Mesendoderm (in vitro differentiated cells): ENCODE measurements at regions not wholly inside any gene's neighbourhood (a gene's known extent, or its start where the extent isn't known, plus 50 kb on each side); places are given as distances from the start of the nearest gene placed in this dataset.

Experiments used
- DNase-seq: peaks from one replicate; pipeline ENCODE4 v3.0.0; 2013
- H2AK5ac ChIP-seq: 2 replicates; pipeline ENCODE4 v1.6.1; 2013; ENCODE audit warnings: low read length, inconsistent platforms
- H2BK120ac ChIP-seq: 2 replicates; pipeline ENCODE4 v1.6.1; 2013; ENCODE audit warnings: low read depth, mild to moderate bottlenecking, low read length, moderate library complexity, mixed read lengths
- H2BK15ac ChIP-seq: replicated peaks from 2 replicates; pipeline ENCODE4 v1.6.1; 2013; ENCODE audit warnings: low read depth, mild to moderate bottlenecking, moderate library complexity
- H2BK5ac ChIP-seq: 2 replicates; pipeline ENCODE4 v1.6.1; 2013; ENCODE audit warnings: low read length, inconsistent platforms
- H3K18ac ChIP-seq: 2 replicates; pipeline ENCODE4 v1.6.1; 2013; ENCODE audit warnings: mild to moderate bottlenecking, low read length, mixed read lengths
- H3K23ac ChIP-seq: one replicate; pipeline ENCODE4 v1.6.1; 2013; ENCODE audit warnings: low read length
- H3K27ac ChIP-seq: 2 replicates; pipeline ENCODE4 v1.5.1; 2013; ENCODE audit warnings: low read depth, mild to moderate bottlenecking, inconsistent platforms, low read length, moderate library complexity
- H3K27me3 ChIP-seq: 2 replicates; pipeline ENCODE4 v1.6.1; 2013; ENCODE audit warnings: low read length, control low read depth, mild to moderate bottlenecking, inconsistent platforms; ENCODE audit not compliant: insufficient read depth, poor library complexity
- H3K36me3 ChIP-seq: 2 replicates; pipeline ENCODE4 v1.6.1; 2013; ENCODE audit warnings: low read length, inconsistent platforms; ENCODE audit not compliant: control insufficient read depth, insufficient read depth
- H3K4ac ChIP-seq: one replicate; pipeline ENCODE4 v1.6.1; 2013; ENCODE audit warnings: low read depth, mild to moderate bottlenecking, low read length, moderate library complexity
- H3K4me1 ChIP-seq: 2 replicates; pipeline ENCODE4 v1.6.1; 2013; ENCODE audit warnings: low read depth, low read length, inconsistent platforms; ENCODE audit not compliant: control insufficient read depth
- H3K4me2 ChIP-seq: 2 replicates; pipeline ENCODE4 v1.6.1; 2013; ENCODE audit warnings: low read length
- H3K4me3 ChIP-seq: 2 replicates; pipeline ENCODE4 v1.5.1; 2013; ENCODE audit warnings: mild to moderate bottlenecking, low read length
- H3K56ac ChIP-seq: one replicate; pipeline ENCODE4 v1.6.1; 2013; ENCODE audit warnings: low read length
- H3K79me1 ChIP-seq: 2 replicates; pipeline ENCODE4 v1.6.1; 2013; ENCODE audit warnings: low read length, inconsistent platforms
- H3K79me2 ChIP-seq: 2 replicates; pipeline ENCODE4 v1.6.1; 2013; ENCODE audit warnings: mild to moderate bottlenecking, low read length; ENCODE audit not compliant: control insufficient read depth, insufficient read depth
- H3K9ac ChIP-seq: 2 replicates; pipeline ENCODE4 v1.6.1; 2013; ENCODE audit warnings: low read length, inconsistent platforms
- H4K5ac ChIP-seq: one replicate; pipeline ENCODE4 v1.6.1; 2013; ENCODE audit warnings: low read length
- H4K8ac ChIP-seq: one replicate; pipeline ENCODE4 v1.6.1; 2013; ENCODE audit warnings: low read depth, mild to moderate bottlenecking, control low read depth, low read length, moderate library complexity
- WGBS: extraction: QIAGEN DNeasy Blood & Tissue Kit; methylation state at CpG from one replicate; pipeline ENCODE4 v1.1.7; 2013; ENCODE audit warnings: low lambda C conversion rate, missing lambda C conversion rate; ENCODE audit not compliant: insufficient coverage; ENCODE audit errors: extremely low coverage; 5-methylcytosine and 5-hydroxymethylcytosine counted together

DNA sequence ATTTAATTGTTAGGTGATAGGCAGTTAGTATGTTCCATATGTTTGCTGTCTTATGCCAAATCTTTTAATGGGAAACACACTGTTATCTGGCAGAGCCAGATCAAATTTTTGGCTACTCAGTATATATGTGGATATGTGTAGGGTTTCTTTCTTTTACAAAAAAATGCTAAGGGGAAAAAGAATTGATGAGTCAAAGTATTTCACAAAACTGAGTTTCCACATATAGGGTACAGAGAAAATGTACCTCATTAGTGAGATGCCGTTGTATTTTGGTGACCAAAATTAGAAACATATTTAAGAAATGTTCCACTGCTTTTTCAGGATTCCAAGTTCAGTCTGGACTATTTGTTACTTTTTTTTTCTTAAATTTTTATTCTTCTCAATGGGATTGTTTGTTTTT is 201.2 kb upstream of the PTGFR start:
- H3K4me1 ChIP-seq, result no peaks in the 10 kb centered on the region
- H3K27me3 ChIP-seq, result no peaks in the 10 kb centered on the region
- no peak overlapping the region for H4K8ac ChIP-seq
- no peak overlapping the region for H4K5ac ChIP-seq
- H2BK5ac ChIP-seq, result no peak overlapping the region
- no peak overlapping the region for H3K4me3 ChIP-seq
- no peak overlapping the region for H3K27ac ChIP-seq
- H3K79me1 ChIP-seq, result no peaks in the 10 kb centered on the region
- H3K4ac ChIP-seq, result no peak overlapping the region
- no peak overlapping the region for H2AK5ac ChIP-seq
- no peak overlapping the region for H3K18ac ChIP-seq
- no peak overlapping the region for H3K56ac ChIP-seq
- no peak overlapping the region for H2BK120ac ChIP-seq
- H3K4me2 ChIP-seq, result no peak overlapping the region
- H2BK15ac ChIP-seq, result no peak overlapping the region
- H3K79me2 ChIP-seq, result no peaks in the 10 kb centered on the region
- DNase-seq, result no peak
- H3K9ac ChIP-seq, result no peak overlapping the region
- H3K36me3 ChIP-seq, result no peaks in the 10 kb centered on the region
- WGBS, result no CpG with 5 or more reads among the region's 1 CpG
- H3K23ac ChIP-seq, result no peak overlapping the region

DNA sequence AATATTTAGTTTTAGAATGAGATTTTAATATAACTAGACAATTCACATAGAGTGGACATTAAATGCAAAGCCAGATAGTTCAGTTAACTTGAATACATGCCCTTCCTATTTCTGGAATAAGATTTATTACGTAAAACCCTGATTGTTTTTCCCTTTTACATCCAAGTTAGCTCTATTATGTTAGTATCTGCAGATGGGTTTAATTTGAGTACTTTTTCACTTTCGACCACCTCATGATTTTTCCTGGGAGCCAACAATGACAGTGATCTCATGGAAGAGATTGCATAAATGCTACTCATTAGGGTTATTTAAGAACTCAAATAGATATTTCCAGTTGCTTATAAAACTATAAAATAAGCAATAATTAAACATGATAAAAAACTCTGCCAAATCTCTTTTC is 199.4 kb upstream of the PTGFR start:
- no peak overlapping the region for H4K8ac ChIP-seq
- no peak overlapping the region for H3K4me3 ChIP-seq
- no peaks in the 10 kb centered on the region for H3K4me1 ChIP-seq
- H3K18ac ChIP-seq, result no peak overlapping the region
- no peaks in the 10 kb centered on the region for H3K27me3 ChIP-seq
- H3K36me3 ChIP-seq, result no peaks in the 10 kb centered on the region
- H4K5ac ChIP-seq, result no peak overlapping the region
- H2AK5ac ChIP-seq, result no peak overlapping the region
- no peak overlapping the region for H3K4me2 ChIP-seq
- H3K4ac ChIP-seq, result no peak overlapping the region
- no peak for DNase-seq
- H3K9ac ChIP-seq, result no peak overlapping the region
- no peak overlapping the region for H3K27ac ChIP-seq
- H3K79me1 ChIP-seq, result no peaks in the 10 kb centered on the region
- WGBS, result no CpG with 5 or more reads among the region's 2 CpGs
- H3K79me2 ChIP-seq, result no peaks in the 10 kb centered on the region
- no peak overlapping the region for H2BK5ac ChIP-seq
- no peak overlapping the region for H2BK15ac ChIP-seq
- H3K56ac ChIP-seq, result no peak overlapping the region
- no peak overlapping the region for H3K23ac ChIP-seq
- H2BK120ac ChIP-seq, result no peak overlapping the region

DNA sequence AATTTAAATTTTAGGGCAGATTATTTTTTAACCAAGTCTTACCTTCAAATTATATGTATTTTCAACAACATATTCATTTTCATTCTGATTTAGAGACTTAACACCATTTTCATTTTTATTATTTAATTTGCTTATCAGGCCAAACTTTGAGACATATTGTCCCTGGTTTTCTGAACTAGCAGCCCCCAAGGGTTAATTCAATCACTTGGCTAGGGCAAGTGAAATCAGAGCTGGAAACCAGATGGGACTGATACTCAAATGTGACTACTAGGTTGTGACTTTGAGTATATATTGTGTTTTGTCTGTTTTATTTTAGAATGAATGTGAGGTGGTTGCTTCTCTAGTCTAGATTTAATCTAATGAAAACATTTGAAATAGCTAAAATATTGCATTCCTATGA is 198.9 kb upstream of the PTGFR start:
- Histone ChIP-seq H3K18ac (no peak overlapping the region), H3K4me1 (no peaks in the 10 kb centered on the region), H2BK5ac (no peak overlapping the region), H2BK15ac (no peak overlapping the region), H4K5ac (no peak overlapping the region), H4K8ac (no peak overlapping the region), H3K36me3 (no peaks in the 10 kb centered on the region), H3K79me1 (no peaks in the 10 kb centered on the region), H3K79me2 (no peaks in the 10 kb centered on the region), H3K4me2 (no peak overlapping the region), H3K23ac (no peak overlapping the region), H2AK5ac (no peak overlapping the region), H3K9ac (no peak overlapping the region), H3K56ac (no peak overlapping the region), H3K4ac (no peak overlapping the region), H3K27me3 (no peaks in the 10 kb centered on the region), H3K4me3 (no peak overlapping the region), H3K27ac (no peak overlapping the region), H2BK120ac (no peak overlapping the region)
- no peak for DNase-seq

DNA sequence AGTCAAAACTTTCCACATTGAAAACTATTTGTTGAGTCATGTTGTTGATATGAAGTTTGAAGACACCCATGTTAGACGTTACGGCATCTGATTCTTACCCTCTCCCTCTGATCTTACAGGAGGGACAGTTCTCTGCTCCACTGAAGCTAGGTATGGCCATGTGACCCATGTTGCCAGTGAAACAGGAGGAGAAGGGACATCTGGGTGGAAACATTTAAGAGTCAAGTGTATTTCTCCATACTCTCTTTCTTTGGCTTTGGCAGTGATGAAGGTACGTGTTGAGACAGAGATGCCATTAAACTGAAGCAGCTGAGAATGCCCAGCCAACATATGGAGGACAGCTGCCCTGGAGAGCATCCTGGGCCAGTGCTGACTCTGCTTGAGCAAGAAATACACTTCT is 198.4 kb upstream of the PTGFR start:
- Histone ChIP-seq H3K56ac (no peak overlapping the region), H2BK15ac (no peak overlapping the region), H3K4me1 (no peaks in the 10 kb centered on the region), H3K9ac (no peak overlapping the region), H3K36me3 (no peaks in the 10 kb centered on the region), H2AK5ac (no peak overlapping the region), H4K5ac (no peak overlapping the region), H4K8ac (no peak overlapping the region), H3K79me1 (no peaks in the 10 kb centered on the region), H3K27ac (no peak overlapping the region), H2BK120ac (no peak overlapping the region), H3K4ac (no peak overlapping the region), H3K27me3 (no peaks in the 10 kb centered on the region), H3K79me2 (no peaks in the 10 kb centered on the region), H3K23ac (no peak overlapping the region), H2BK5ac (no peak overlapping the region), H3K4me3 (no peak overlapping the region), H3K18ac (no peak overlapping the region), H3K4me2 (no peak overlapping the region)
- WGBS, result no CpG with 5 or more reads among the region's 3 CpGs
- no peak for DNase-seq

DNA sequence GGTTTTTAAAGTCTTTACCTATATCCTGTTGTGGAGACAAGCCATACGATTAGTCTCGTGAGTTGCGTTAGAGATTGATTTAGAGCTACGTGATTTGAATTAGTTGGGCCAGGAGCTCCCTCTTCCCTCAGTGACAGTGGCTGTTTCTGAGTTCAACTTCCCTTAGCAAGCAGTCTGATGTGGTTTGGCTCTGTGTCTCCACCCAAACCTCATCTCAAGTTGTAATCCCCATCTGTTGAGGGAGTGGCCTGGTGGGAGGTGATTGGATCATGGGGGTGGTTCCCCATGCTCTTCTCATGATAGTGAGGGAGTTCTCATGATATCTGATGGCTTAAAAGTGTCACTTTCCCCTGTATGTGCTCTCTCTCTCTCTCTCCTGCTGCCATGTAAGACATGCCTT is 192.9 kb upstream of the PTGFR start:
- no peak overlapping the region for H3K18ac ChIP-seq
- no peak overlapping the region for H3K23ac ChIP-seq
- H2BK15ac ChIP-seq, result no peak overlapping the region
- H3K4me3 ChIP-seq, result no peak overlapping the region
- no peaks in the 10 kb centered on the region for H3K4me1 ChIP-seq
- no peak overlapping the region for H3K9ac ChIP-seq
- WGBS, result no CpG with 5 or more reads among the region's 4 CpGs
- H3K27me3 ChIP-seq, result no peaks in the 10 kb centered on the region
- H4K5ac ChIP-seq, result no peak overlapping the region
- H3K79me2 ChIP-seq, result no peaks in the 10 kb centered on the region
- no peak overlapping the region for H2BK120ac ChIP-seq
- H3K56ac ChIP-seq, result no peak overlapping the region
- H3K4me2 ChIP-seq, result no peak overlapping the region
- H2AK5ac ChIP-seq, result no peak overlapping the region
- H3K36me3 ChIP-seq, result no peaks in the 10 kb centered on the region
- no peaks in the 10 kb centered on the region for H3K79me1 ChIP-seq
- H3K4ac ChIP-seq, result no peak overlapping the region
- no peak overlapping the region for H3K27ac ChIP-seq
- DNase-seq, result peak; percentile 6
- no peak overlapping the region for H4K8ac ChIP-seq
- no peak overlapping the region for H2BK5ac ChIP-seq

DNA sequence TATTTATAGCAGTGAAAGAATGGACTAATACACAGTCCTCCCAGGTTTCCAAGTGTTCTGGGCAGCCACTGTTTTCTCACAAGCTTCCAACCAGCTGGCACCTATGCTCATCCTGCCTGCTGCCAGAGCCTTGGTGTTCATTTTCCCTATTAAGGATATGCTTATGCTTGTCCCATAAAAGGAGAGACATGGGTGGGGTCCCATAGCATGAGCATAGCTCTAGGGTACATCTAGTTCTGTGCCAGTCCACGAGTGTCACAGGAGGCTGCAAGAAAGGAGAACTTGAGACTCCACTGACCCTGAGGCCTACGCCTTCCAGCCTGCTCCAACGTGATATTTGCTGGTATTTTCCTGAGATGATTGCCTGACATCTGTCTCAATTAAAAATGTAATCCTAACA is 192.4 kb upstream of the PTGFR start:
- no peak overlapping the region for H2BK5ac ChIP-seq
- no peak overlapping the region for H3K18ac ChIP-seq
- no peaks in the 10 kb centered on the region for H3K4me1 ChIP-seq
- no peaks in the 10 kb centered on the region for H3K79me1 ChIP-seq
- H3K4me2 ChIP-seq, result no peak overlapping the region
- no CpG with 5 or more reads among the region's 3 CpGs for WGBS
- H3K4ac ChIP-seq, result no peak overlapping the region
- H4K5ac ChIP-seq, result no peak overlapping the region
- no peak for DNase-seq
- H2AK5ac ChIP-seq, result no peak overlapping the region
- H3K27ac ChIP-seq, result no peak overlapping the region
- H2BK15ac ChIP-seq, result no peak overlapping the region
- no peak overlapping the region for H3K56ac ChIP-seq
- H4K8ac ChIP-seq, result no peak overlapping the region
- no peak overlapping the region for H2BK120ac ChIP-seq
- H3K79me2 ChIP-seq, result no peaks in the 10 kb centered on the region
- H3K4me3 ChIP-seq, result no peak overlapping the region
- H3K9ac ChIP-seq, result no peak overlapping the region
- H3K23ac ChIP-seq, result no peak overlapping the region
- no peaks in the 10 kb centered on the region for H3K27me3 ChIP-seq
- no peaks in the 10 kb centered on the region for H3K36me3 ChIP-seq
